ENCODE measurements at regions not wholly inside any gene's neighbourhood (a gene's known extent, or its start where the extent isn't known, plus 50 kb on each side); places are given as distances from the start of the nearest gene placed in this dataset.
A peak's percentile ranks its signal among the peaks of the same experiment; 100 is the strongest.

DNA sequence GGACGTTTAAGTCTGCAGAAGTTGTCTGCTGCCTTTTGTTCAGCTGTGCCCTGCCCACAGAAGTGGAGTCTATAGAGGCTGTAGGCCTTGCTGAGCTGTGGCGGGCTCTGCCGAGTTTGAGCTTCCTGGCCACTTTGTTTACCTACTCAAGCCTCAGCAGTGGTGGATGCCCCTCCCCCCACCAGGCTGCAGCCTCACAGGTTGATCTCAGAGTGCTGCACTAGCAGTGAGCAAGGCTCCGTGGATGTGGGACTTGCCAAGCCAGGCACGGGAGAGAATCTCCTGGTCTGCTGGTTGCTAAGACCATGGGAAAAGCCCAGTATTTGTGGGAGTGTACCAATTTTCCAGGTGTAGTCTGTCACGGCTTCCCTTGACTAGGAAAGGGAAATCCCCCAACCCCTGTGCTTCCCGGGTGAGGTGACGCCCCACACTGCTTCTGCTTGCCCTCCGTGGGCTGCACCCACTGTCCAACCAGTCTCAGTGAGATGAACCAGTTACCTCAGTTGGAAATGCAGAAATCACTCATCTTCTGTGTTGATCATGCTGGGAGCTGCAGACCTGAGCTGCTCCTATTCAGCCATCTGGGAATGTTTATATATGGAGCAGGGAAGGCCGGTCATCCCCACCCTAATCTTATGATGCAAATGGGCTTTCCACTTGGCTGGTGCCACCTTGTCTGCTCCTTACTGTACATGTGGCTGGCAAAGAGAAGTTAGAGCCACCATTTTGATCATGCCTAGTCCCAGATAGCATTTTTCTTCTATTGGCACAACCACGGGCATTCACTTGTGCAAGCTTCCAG, 156.9 kb upstream of the ITGA6 start:
- Histone ChIP-seq H3K27ac (ENCODE audit: low read depth, low read length, poor library complexity, severe bottlenecking) (no peak overlapping the region), H3K4me1 (ENCODE audit: insufficient read depth, low read length, poor library complexity, severe bottlenecking) (peaks cover 6% of the 10 kb centered on the region), H3K36me3 (ENCODE audit: insufficient read depth, low read length, poor library complexity, severe bottlenecking) (no peaks in the 10 kb centered on the region), H3K4me3 (ENCODE audit: low read depth, low read length, poor library complexity, severe bottlenecking) (no peak overlapping the region), H3K27me3 (replicated peaks; ENCODE audit: insufficient read depth, low read depth, low read length, poor library complexity) (no peaks in the 10 kb centered on the region), H3K9me3 (ENCODE audit: low read depth, low read length, poor library complexity, severe bottlenecking) (no peaks in the 10 kb centered on the region)
- intact Hi-C loops (cut with micrococcal nuclease; ENCODE audit: unreplicated experiment): no loop called here
- DNase-seq (ENCODE audit: low spot score): no peak
- TF ChIP-seq, protein P1, sequence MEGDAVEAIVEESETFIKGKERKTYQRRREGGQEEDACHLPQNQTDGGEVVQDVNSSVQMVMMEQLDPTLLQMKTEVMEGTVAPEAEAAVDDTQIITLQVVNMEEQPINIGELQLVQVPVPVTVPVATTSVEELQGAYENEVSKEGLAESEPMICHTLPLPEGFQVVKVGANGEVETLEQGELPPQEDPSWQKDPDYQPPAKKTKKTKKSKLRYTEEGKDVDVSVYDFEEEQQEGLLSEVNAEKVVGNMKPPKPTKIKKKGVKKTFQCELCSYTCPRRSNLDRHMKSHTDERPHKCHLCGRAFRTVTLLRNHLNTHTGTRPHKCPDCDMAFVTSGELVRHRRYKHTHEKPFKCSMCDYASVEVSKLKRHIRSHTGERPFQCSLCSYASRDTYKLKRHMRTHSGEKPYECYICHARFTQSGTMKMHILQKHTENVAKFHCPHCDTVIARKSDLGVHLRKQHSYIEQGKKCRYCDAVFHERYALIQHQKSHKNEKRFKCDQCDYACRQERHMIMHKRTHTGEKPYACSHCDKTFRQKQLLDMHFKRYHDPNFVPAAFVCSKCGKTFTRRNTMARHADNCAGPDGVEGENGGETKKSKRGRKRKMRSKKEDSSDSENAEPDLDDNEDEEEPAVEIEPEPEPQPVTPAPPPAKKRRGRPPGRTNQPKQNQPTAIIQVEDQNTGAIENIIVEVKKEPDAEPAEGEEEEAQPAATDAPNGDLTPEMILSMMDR (conservative IDR thresholded peaks at IDR 0.05; ENCODE audit: low read depth, low read length): no peak
- TF ChIP-seq EZH2 (IDR thresholded peaks at IDR 0.05; ENCODE audit: borderline replicate concordance, low read depth, low read length, poor library complexity, severe bottlenecking): no peak
- BruUV-seq (replicated peaks): no TSS peak
- ChIA-PET CTCF (no interaction called here), POLR2A (ENCODE audit: low non-redundant PET) (no interaction called here)

GRCh38 chr2:172273910-172274571, 153.3 kb upstream of the ITGA6 start:
- intact Hi-C loops (cut with micrococcal nuclease; ENCODE audit: unreplicated experiment): no loop called here

GRCh38 chr2:172275239-172275638, 152.1 kb upstream of the ITGA6 start:
- TF ChIP-seq, protein P1 (conservative IDR thresholded peaks at IDR 0.05; ENCODE audit: low read depth, low read length): no peak
- no peak for TF ChIP-seq EZH2 (IDR thresholded peaks at IDR 0.05; ENCODE audit: borderline replicate concordance, low read depth, low read length, poor library complexity, severe bottlenecking)
- no peak overlapping the region for H3K27ac ChIP-seq (ENCODE audit: low read depth, low read length, poor library complexity, severe bottlenecking)
- no peak for DNase-seq (ENCODE audit: low spot score)
- H3K36me3 ChIP-seq (ENCODE audit: insufficient read depth, low read length, poor library complexity, severe bottlenecking): no peaks in the 10 kb centered on the region
- H3K4me1 ChIP-seq (ENCODE audit: insufficient read depth, low read length, poor library complexity, severe bottlenecking): peaks cover 6% of the 10 kb centered on the region
- BruUV-seq (replicated peaks): no TSS peak
- CTCF ChIA-PET: no interaction called here
- H3K27me3 ChIP-seq (replicated peaks; ENCODE audit: insufficient read depth, low read depth, low read length, poor library complexity): no peaks in the 10 kb centered on the region
- no peak overlapping the region for H3K4me3 ChIP-seq (ENCODE audit: low read depth, low read length, poor library complexity, severe bottlenecking)
- POLR2A ChIA-PET (ENCODE audit: low non-redundant PET): interaction anchor here (0.7 kb wide), 1 partner anchor 423 kb away, joined by 3 read pairs; no protein-coding TSS in a partner anchor
- peaks cover 6% of the 10 kb centered on the region for H3K9me3 ChIP-seq (ENCODE audit: low read depth, low read length, poor library complexity, severe bottlenecking)
- intact Hi-C loops (cut with micrococcal nuclease; ENCODE audit: unreplicated experiment): no loop called here

More at GRCh38 chr2:172273910-172274571, 153.3 kb upstream of the ITGA6 start:
- H3K36me3 ChIP-seq (ENCODE audit: insufficient read depth, low read length, poor library complexity, severe bottlenecking): no peaks in the 10 kb centered on the region
- no peak overlapping the region for H3K27ac ChIP-seq (ENCODE audit: low read depth, low read length, poor library complexity, severe bottlenecking)
- TF ChIP-seq EZH2 (IDR thresholded peaks at IDR 0.05; ENCODE audit: borderline replicate concordance, low read depth, low read length, poor library complexity, severe bottlenecking): no peak
- TF ChIP-seq, protein P1 (conservative IDR thresholded peaks at IDR 0.05; ENCODE audit: low read depth, low read length): no peak
- no peaks in the 10 kb centered on the region for H3K27me3 ChIP-seq (replicated peaks; ENCODE audit: insufficient read depth, low read depth, low read length, poor library complexity)
- H3K4me3 ChIP-seq (ENCODE audit: low read depth, low read length, poor library complexity, severe bottlenecking): no peak overlapping the region
- H3K9me3 ChIP-seq (ENCODE audit: low read depth, low read length, poor library complexity, severe bottlenecking): peaks cover 6% of the 10 kb centered on the region
- no TSS peak for BruUV-seq (replicated peaks)
- ChIA-PET POLR2A (ENCODE audit: low non-redundant PET) (no interaction called here), CTCF (no interaction called here)
- H3K4me1 ChIP-seq (ENCODE audit: insufficient read depth, low read length, poor library complexity, severe bottlenecking): peaks cover 6% of the 10 kb centered on the region
- DNase-seq (ENCODE audit: low spot score): peak; percentile 51
